ENCODE measurements at regions not wholly inside any gene's neighbourhood (a gene's known extent, or its start where the extent isn't known, plus 50 kb on each side); places are given as distances from the start of the nearest gene placed in this dataset.

GRCh38 chr14:97268097-97268496 is 470.9 kb downstream of the VRK1 start:
- Histone ChIP-seq H3K9me3 (no peaks in the 10 kb centered on the region), H3K36me3 (no peaks in the 10 kb centered on the region), H3K4me3 (no peak overlapping the region), H3K27me3 (no peaks in the 10 kb centered on the region), H3K4me1 (no peaks in the 10 kb centered on the region), H3K27ac (no peak overlapping the region)
- TF ChIP-seq CTCF (IDR thresholded peaks at IDR 0.05), result no peak
- intact Hi-C loops (cut with DNase I; ENCODE audit: low total_unique reads), result no loop called here
- DNase-seq, result no peak

DNA sequence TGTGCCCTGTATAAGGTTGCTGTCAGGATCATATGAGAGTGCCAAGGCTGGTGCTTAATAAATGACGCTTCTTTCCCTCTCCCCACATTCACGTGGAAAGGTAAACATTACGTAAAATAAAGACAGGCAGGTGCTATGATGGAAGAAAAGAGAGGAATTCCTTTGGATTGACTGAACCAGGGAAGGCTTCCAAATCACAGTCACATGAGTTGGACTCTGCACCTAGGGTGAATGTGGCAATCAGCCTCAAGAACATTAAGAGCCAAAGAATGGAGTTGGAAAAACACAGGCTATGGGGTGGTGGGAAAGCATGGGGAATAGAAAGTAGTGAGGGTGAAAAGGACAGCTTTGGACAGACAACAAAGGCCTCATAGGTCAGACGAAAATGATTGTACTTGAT is 473.1 kb downstream of the VRK1 start:
- no peak overlapping the region for H3K27ac ChIP-seq
- intact Hi-C loops (cut with DNase I; ENCODE audit: low total_unique reads), result no loop called here
- no peaks in the 10 kb centered on the region for H3K36me3 ChIP-seq
- no peak overlapping the region for H3K4me3 ChIP-seq
- no peaks in the 10 kb centered on the region for H3K4me1 ChIP-seq
- H3K27me3 ChIP-seq, result no peaks in the 10 kb centered on the region
- TF ChIP-seq CTCF (IDR thresholded peaks at IDR 0.05), result no peak
- DNase-seq, result no peak
- H3K9me3 ChIP-seq, result no peaks in the 10 kb centered on the region

DNA sequence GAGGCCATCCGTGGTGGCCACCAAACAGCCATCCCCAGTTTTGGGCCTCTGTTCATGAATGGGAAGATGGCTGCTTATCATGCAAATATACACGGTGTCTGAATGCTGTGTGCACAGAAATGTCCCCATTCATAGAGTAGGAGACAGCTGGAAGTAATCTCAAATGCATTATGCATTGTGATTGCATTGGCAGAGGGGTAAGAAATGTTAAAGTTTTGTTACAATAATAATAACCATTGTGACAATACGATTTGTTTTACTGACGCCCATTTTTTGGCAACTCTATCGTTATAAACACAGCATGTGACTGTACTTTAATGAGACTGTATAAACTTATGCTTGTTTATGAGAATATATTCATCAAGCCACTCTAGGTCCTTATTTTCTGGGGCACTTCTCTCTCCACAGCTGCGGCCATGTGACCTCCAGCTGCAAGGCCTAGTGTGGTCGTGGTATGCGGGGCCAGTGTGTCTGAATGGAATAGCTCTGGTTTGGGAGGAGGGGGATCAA is 474.3 kb downstream of the VRK1 start:
- H3K27me3 ChIP-seq, result no peaks in the 10 kb centered on the region
- DNase-seq, result no peak
- TF ChIP-seq CTCF (IDR thresholded peaks at IDR 0.05), result no peak
- no peak overlapping the region for H3K27ac ChIP-seq
- intact Hi-C loops (cut with DNase I; ENCODE audit: low total_unique reads), result no loop called here
- no peaks in the 10 kb centered on the region for H3K9me3 ChIP-seq
- no peak overlapping the region for H3K4me3 ChIP-seq
- no peaks in the 10 kb centered on the region for H3K4me1 ChIP-seq
- no peaks in the 10 kb centered on the region for H3K36me3 ChIP-seq

DNA sequence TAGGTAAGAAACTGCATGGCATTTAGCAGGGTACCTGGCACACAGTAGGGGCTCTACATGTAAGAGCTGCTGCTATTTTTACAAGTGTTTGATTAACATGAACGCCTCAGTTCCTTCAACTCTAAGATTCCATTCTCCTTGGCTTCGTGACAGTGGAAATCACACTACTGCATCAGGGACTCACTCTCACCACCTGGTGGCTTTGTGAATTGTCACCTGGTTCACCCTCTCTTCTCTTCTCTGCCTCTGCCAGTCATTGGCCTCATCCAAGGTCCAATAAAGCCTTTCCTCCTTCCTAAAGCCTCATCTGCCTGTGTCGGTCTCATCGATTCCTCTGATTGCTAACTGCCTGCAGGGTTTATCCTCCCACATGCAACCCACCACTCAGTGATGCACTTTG is 476.4 kb downstream of the VRK1 start:
- TF ChIP-seq CTCF (IDR thresholded peaks at IDR 0.05), result no peak
- no peak overlapping the region for H3K27ac ChIP-seq
- H3K4me1 ChIP-seq, result no peaks in the 10 kb centered on the region
- H3K4me3 ChIP-seq, result no peak overlapping the region
- no peak for DNase-seq
- H3K9me3 ChIP-seq, result no peaks in the 10 kb centered on the region
- intact Hi-C loops (cut with DNase I; ENCODE audit: low total_unique reads), result no loop called here
- no peaks in the 10 kb centered on the region for H3K27me3 ChIP-seq
- no peaks in the 10 kb centered on the region for H3K36me3 ChIP-seq

- Histone ChIP-seq H3K36me3 (no peaks in the 10 kb centered on the region), H3K9me3 (no peaks in the 10 kb centered on the region), H3K27ac (no peak overlapping the region), H3K4me3 (no peak overlapping the region), H3K4me1 (no peaks in the 10 kb centered on the region), H3K27me3 (no peaks in the 10 kb centered on the region)
- intact Hi-C loops (cut with DNase I; ENCODE audit: low total_unique reads), result no loop called here
- TF ChIP-seq CTCF (IDR thresholded peaks at IDR 0.05), result no peak
- no peak for DNase-seq
These were observed 477.4 kb downstream of the VRK1 start for GRCh38 chr14:97274626-97275025.

DNA sequence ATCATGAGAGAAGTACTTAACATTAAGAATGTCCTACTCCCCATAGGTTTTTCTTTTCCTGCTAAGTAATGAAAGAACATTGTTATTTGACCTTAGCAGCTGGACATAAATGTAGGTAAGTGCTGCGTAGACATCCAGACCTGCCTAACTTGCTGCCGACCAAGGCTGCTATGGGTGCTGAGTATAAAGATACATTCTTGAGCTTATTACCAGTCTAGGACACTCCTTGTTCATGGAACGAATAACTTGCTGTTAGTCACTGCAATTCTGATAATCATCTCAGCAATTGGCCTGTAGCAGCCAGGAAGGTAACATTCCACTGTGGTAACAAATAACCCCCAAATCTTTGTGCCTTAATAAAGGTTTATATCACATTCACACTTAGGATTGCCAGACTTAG is 478.1 kb downstream of the VRK1 start:
- no peak for TF ChIP-seq CTCF (IDR thresholded peaks at IDR 0.05)
- Histone ChIP-seq H3K9me3 (no peaks in the 10 kb centered on the region), H3K4me1 (no peaks in the 10 kb centered on the region), H3K4me3 (no peak overlapping the region), H3K27ac (no peak overlapping the region), H3K36me3 (no peaks in the 10 kb centered on the region), H3K27me3 (no peaks in the 10 kb centered on the region)
- no peak for DNase-seq
- intact Hi-C loops (cut with DNase I; ENCODE audit: low total_unique reads), result no loop called here
